Sigmoid colon (tissue), 4 donors: ENCODE measurements at regions not wholly inside any gene's neighbourhood (a gene's known extent, or its start where the extent isn't known, plus 50 kb on each side); places are given as distances from the start of the nearest gene placed in this dataset.

Experiments
- EP300 ChIP-seq, 4 donors: sonication (generic); formaldehyde crosslinking; IDR thresholded peaks; one replicate each; pipeline ENCODE4 v1.6.1; 2017; ENCODE audit warnings: antibody characterized with exemption in 4 of 4
- POLR2A ChIP-seq, 2 donors: fragments of 450-650 bp; IDR thresholded peaks; one replicate each; pipeline ENCODE4 v1.6.1; 2016; ENCODE audit warnings: antibody characterized with exemption in 2 of 2, mild to moderate bottlenecking in 2 of 2, moderate library complexity in 2 of 2
- POLR2AphosphoS5 ChIP-seq, 4 donors: sonication (generic); formaldehyde crosslinking; IDR thresholded peaks; one replicate each; pipeline ENCODE4 v1.6.1; 2017; ENCODE audit warnings: antibody characterized with exemption in 4 of 4
- TF ChIP-seq, protein P1 (sequence below), 4 experiments: fragments of 450-650 bp in 3 of 4; fragments of 200-600 bp in 1 of 4; IDR thresholded peaks; one replicate each; pipeline ENCODE4 v1.5.1; 2016 to 2019; ENCODE audit warnings: antibody characterized with exemption in 4 of 4, mild to moderate bottlenecking in 3 of 4, moderate library complexity in 2 of 4

DNA sequence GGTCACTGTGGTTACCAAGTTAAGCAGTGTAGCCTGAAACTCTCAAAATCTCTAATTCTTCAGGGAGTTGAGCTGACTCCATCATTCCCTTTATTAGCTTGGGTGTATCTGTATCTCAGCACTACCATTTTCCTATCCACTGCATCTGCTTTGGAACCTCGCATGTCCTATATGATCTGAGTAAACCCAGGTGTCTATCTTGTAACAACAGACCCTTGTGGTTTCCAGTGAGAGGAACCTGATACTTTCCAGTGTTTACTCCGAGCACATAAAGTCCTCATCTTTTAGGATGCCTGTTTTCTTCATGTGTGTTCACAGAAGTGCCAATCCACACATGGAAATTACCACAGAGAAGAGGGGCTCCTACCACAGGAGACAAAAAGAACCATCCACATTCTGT is 650.4 kb downstream of the LMO4 start:
- TF ChIP-seq, protein P1, sequence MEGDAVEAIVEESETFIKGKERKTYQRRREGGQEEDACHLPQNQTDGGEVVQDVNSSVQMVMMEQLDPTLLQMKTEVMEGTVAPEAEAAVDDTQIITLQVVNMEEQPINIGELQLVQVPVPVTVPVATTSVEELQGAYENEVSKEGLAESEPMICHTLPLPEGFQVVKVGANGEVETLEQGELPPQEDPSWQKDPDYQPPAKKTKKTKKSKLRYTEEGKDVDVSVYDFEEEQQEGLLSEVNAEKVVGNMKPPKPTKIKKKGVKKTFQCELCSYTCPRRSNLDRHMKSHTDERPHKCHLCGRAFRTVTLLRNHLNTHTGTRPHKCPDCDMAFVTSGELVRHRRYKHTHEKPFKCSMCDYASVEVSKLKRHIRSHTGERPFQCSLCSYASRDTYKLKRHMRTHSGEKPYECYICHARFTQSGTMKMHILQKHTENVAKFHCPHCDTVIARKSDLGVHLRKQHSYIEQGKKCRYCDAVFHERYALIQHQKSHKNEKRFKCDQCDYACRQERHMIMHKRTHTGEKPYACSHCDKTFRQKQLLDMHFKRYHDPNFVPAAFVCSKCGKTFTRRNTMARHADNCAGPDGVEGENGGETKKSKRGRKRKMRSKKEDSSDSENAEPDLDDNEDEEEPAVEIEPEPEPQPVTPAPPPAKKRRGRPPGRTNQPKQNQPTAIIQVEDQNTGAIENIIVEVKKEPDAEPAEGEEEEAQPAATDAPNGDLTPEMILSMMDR (IDR thresholded peaks at IDR 0.05), result no peak
- TF ChIP-seq POLR2A (IDR thresholded peaks at IDR 0.05) (no peak), EP300 (IDR thresholded peaks at IDR 0.05) (no peak), POLR2AphosphoS5 (IDR thresholded peaks at IDR 0.05) (no peak)
